Tongue (tissue), 1 donor: ENCODE measurements at regions not wholly inside any gene's neighbourhood (a gene's known extent, or its start where the extent isn't known, plus 50 kb on each side); places are given as distances from the start of the nearest gene placed in this dataset.

ENCODE experiments used
- DNase-seq: peaks from one replicate; pipeline ENCODE4 v3.0.0-alpha.2; 2015

DNA sequence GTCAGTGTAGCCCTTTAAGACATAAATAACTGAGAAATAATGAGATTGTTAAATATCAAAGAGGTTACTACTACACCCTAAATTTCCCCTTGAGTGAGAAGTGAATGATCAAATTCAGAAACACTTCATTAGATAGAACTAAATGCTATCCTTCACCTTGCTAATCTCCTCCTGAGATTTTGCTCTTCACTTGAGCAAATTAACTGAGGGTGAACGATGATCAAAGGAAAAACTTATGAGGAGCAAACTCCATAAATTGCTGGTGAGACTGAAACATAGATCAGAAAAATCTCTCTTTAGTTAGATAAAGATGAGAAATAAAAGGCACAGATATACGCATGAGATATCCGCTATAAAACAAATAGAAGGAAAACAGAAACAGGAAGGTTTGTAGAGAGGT lies 63.1 kb upstream of the TANC1 start:
- no peak for DNase-seq

- DNase-seq, result no peak
Observed at GRCh38 chr2:158905784-158906183, 62.7 kb upstream of the TANC1 start.

DNA sequence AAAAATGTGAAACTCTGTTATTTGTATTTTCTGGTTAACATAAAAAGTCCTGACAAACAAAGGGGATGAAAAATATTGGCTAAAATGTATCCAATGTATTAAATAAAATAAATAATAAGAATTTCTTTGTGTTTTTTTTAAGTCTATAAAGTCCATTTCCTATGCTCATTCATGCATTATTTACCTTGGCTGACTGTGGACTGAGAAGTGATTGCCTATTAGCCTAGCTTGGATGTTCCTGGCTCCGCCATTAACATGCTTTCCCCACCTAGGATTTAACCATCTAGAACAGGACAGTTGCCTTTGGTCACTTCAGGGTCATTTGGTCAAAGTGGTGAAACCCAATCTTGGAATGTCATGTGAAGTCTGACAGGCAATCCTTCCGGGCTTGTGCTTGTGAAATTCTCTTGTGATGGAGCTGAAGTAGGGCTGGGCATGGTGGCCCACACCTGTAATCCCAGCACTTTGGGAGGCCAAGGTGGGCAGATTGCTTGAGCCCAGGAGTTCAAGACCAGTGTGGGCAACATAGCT lies 60.4 kb upstream of the TANC1 start:
- no peak for DNase-seq

DNA sequence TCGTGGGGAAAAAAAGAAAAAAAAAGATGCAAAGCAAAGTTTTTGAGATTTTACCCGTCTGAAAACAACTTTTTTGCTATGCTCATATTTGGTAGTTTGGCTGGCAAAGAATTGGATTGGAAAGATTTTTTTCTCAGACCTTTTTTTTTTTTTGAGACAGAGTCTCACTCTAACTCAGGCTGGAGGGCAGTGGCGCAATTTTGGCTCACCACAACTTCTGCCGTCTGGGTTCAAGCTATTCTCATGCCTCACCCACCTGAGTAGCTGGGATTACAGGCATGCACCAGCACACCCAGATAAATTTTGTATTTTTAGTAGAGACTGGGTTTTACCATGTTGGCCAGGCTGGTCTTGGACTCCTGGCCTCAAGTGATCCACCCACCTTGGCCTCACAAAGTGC lies 56.3 kb upstream of the TANC1 start:
- DNase-seq, result no peak

- DNase-seq, result no peak
Observed at GRCh38 chr2:158912765-158913164, 55.7 kb upstream of the TANC1 start.

DNA sequence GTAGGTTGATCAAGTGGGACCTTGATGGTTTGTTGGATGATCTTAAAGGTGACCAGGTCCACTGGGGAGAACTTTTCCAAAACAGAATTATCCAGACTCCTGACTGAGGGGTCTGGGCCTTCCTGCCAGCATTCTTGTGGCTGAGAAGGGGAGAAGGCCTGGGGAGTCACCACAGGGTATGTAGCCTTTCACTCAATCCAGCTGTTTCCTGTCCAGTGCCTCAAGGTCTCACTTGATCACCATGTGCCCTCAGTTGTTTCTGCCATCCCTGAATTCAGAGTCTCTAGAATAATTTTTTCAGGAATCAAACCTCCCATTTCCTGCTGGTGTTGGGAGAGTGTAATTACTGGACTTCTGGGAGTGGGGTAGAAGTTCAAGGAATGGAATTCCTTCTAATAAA lies 54.4 kb upstream of the TANC1 start:
- DNase-seq, result no peak

DNA sequence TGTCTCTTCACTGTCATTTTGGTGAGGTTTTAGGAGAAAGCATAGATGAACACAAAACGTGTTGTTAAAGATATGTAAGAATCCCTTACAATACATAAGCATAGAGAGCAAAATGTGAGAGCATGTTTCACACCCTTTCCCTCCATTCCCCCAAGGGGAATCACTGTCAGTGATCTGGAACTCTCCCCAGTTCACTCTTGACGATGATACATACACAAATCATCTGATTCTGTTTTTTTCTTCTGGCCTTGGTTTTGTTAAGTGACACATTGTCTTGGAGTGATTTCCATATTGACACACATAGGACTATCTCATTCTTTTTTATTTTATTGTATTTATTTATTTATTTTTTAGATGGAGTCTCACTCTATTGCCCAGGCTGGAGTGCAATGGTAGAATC lies 53.7 kb upstream of the TANC1 start:
- DNase-seq, result no peak

- DNase-seq, result peak; percentile 15
Observed at GRCh38 chr2:158917121-158917520, 51.3 kb upstream of the TANC1 start.

DNA sequence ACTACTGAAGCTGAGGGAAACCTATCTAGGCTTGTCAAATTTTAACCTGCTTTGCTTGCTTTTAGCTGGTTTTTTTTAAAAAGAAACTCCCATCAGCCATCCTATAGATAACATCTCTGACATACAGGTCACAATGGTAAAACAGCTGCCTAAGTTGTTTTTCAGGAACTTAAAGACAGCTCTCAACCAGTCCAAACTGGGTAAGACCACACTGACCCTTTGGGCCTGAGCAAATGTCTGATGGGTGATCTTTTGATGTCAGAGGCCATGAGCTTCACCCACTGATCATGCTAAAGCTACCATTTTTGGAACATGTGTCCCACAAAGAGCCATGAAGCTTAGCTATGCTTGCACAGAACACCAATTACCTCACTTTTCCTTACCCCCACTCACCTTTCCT lies 50.0 kb upstream of the TANC1 start:
- DNase-seq, result no peak
